Activated T-helper 17 cell treated with anti-CD3 and anti-CD28 coated beads, Interleukin-2, amount 50 U/mL, for 72 hours (primary cell): ENCODE measurements at regions not wholly inside any gene's neighbourhood (a gene's known extent, or its start where the extent isn't known, plus 50 kb on each side); places are given as distances from the start of the nearest gene placed in this dataset.
"Not testable (repeated sequence)": the region's sequence is repeated elsewhere in the genome, so short reads cannot be mapped to it uniquely, and the experiment has no call there.

Experiments
- ATAC-seq: fragments of 150-1000 bp; cut with Tn5 transposase; replicated peaks from 2 replicates; pipeline ENCODE4 v1.10.0; 2021; ENCODE audit warnings: mild to moderate bottlenecking, moderate library complexity
- H3K27ac Mint-ChIP-seq: one replicate; pipeline ENCODE4 v1.8.0; 2022; ENCODE audit warnings: mixed read lengths
- H3K27me3 Mint-ChIP-seq: one replicate; pipeline ENCODE4 v1.8.0; 2022; ENCODE audit warnings: mixed read lengths
- H3K36me3 Mint-ChIP-seq: one replicate; pipeline ENCODE4 v1.8.0; 2022; ENCODE audit warnings: low read depth, mild to moderate bottlenecking, mixed read lengths
- H3K4me1 Mint-ChIP-seq: one replicate; pipeline ENCODE4 v1.8.0; 2022; ENCODE audit warnings: mixed read lengths
- H3K4me3 Mint-ChIP-seq: one replicate; pipeline ENCODE4 v1.8.0; 2022; ENCODE audit warnings: mild to moderate bottlenecking, mixed read lengths
- H3K9me3 Mint-ChIP-seq: one replicate; pipeline ENCODE4 v1.8.0; 2022; ENCODE audit warnings: mixed read lengths

GRCh38 chr21:20236649-20237048, 761.6 kb upstream of the NCAM2 start:
- H3K9me3 Mint-ChIP-seq, result peaks cover 17% of the 10 kb centered on the region
- not testable (repeated sequence) for H3K36me3 Mint-ChIP-seq, H3K4me3 Mint-ChIP-seq, H3K27me3 Mint-ChIP-seq, H3K27ac Mint-ChIP-seq, H3K4me1 Mint-ChIP-seq, ATAC-seq

GRCh38 chr21:20249401-20249800, 748.8 kb upstream of the NCAM2 start:
- no peak overlapping the region for H3K27ac Mint-ChIP-seq

GRCh38 chr21:20250337-20250736, 747.9 kb upstream of the NCAM2 start:
- ATAC-seq, result no peak
- Mint-ChIP-seq H3K9me3 (no peaks in the 10 kb centered on the region), H3K36me3 (no peaks in the 10 kb centered on the region), H3K4me1 (no peaks in the 10 kb centered on the region), H3K27me3 (no peaks in the 10 kb centered on the region), H3K27ac (no peak overlapping the region), H3K4me3 (no peak overlapping the region)

More at GRCh38 chr21:20249401-20249800, 748.8 kb upstream of the NCAM2 start:
- no peaks in the 10 kb centered on the region for H3K27me3 Mint-ChIP-seq
- H3K4me1 Mint-ChIP-seq, result no peaks in the 10 kb centered on the region
- H3K4me3 Mint-ChIP-seq, result no peak overlapping the region
- H3K9me3 Mint-ChIP-seq, result no peaks in the 10 kb centered on the region
- H3K36me3 Mint-ChIP-seq, result no peaks in the 10 kb centered on the region
- no peak for ATAC-seq

GRCh38 chr21:20253261-20253660, 744.9 kb upstream of the NCAM2 start:
- Mint-ChIP-seq H3K9me3 (no peaks in the 10 kb centered on the region), H3K4me1 (no peaks in the 10 kb centered on the region), H3K4me3 (no peak overlapping the region), H3K36me3 (no peaks in the 10 kb centered on the region), H3K27me3 (no peaks in the 10 kb centered on the region), H3K27ac (no peak overlapping the region)
- no peak for ATAC-seq

GRCh38 chr21:20254964-20255363, 743.2 kb upstream of the NCAM2 start:
- Mint-ChIP-seq H3K27ac (no peak overlapping the region), H3K27me3 (no peaks in the 10 kb centered on the region), H3K4me1 (no peaks in the 10 kb centered on the region), H3K36me3 (no peaks in the 10 kb centered on the region), H3K9me3 (peaks cover 5% of the 10 kb centered on the region), H3K4me3 (no peak overlapping the region)
- no peak for ATAC-seq

GRCh38 chr21:20257052-20257740, 741.0 kb upstream of the NCAM2 start:
- Mint-ChIP-seq H3K27me3 (no peaks in the 10 kb centered on the region), H3K9me3 (peaks cover 11% of the 10 kb centered on the region), H3K4me1 (no peaks in the 10 kb centered on the region), H3K36me3 (no peaks in the 10 kb centered on the region), H3K4me3 (no peak overlapping the region), H3K27ac (no peak overlapping the region)
- ATAC-seq, result no peak

- Mint-ChIP-seq H3K36me3 (no peaks in the 10 kb centered on the region), H3K27me3 (no peaks in the 10 kb centered on the region), H3K9me3 (peaks cover 11% of the 10 kb centered on the region), H3K4me3 (no peak overlapping the region), H3K4me1 (no peaks in the 10 kb centered on the region), H3K27ac (no peak overlapping the region)
- ATAC-seq, result no peak
These were observed 739.7 kb upstream of the NCAM2 start for GRCh38 chr21:20258542-20258941.

- ATAC-seq, result no peak
- no peak overlapping the region for H3K27ac Mint-ChIP-seq
- no peaks in the 10 kb centered on the region for H3K4me1 Mint-ChIP-seq
- H3K27me3 Mint-ChIP-seq, result no peaks in the 10 kb centered on the region
- peaks cover 11% of the 10 kb centered on the region for H3K9me3 Mint-ChIP-seq
- H3K4me3 Mint-ChIP-seq, result no peak overlapping the region
- H3K36me3 Mint-ChIP-seq, result no peaks in the 10 kb centered on the region
These were observed 739.0 kb upstream of the NCAM2 start for GRCh38 chr21:20259031-20259867.

- no peaks in the 10 kb centered on the region for H3K4me1 Mint-ChIP-seq
- H3K9me3 Mint-ChIP-seq, result peaks cover 11% of the 10 kb centered on the region
- ATAC-seq, result no peak
- no peak overlapping the region for H3K4me3 Mint-ChIP-seq
- H3K36me3 Mint-ChIP-seq, result no peaks in the 10 kb centered on the region
- H3K27me3 Mint-ChIP-seq, result no peaks in the 10 kb centered on the region
- H3K27ac Mint-ChIP-seq, result no peak overlapping the region
These were observed 738.1 kb upstream of the NCAM2 start for GRCh38 chr21:20260124-20260523.

GRCh38 chr21:20261364-20261763, 736.8 kb upstream of the NCAM2 start:
- no peaks in the 10 kb centered on the region for H3K36me3 Mint-ChIP-seq
- no peak overlapping the region for H3K27ac Mint-ChIP-seq
- H3K27me3 Mint-ChIP-seq, result no peaks in the 10 kb centered on the region
- peaks cover 11% of the 10 kb centered on the region for H3K9me3 Mint-ChIP-seq
- no peak overlapping the region for H3K4me3 Mint-ChIP-seq
- no peak for ATAC-seq
- no peaks in the 10 kb centered on the region for H3K4me1 Mint-ChIP-seq

- Mint-ChIP-seq H3K9me3 (peaks cover 9% of the 10 kb centered on the region), H3K4me3 (no peak overlapping the region), H3K4me1 (no peaks in the 10 kb centered on the region), H3K36me3 (no peaks in the 10 kb centered on the region), H3K27ac (no peak overlapping the region), H3K27me3 (no peaks in the 10 kb centered on the region)
- no peak for ATAC-seq
These were observed 732.3 kb upstream of the NCAM2 start for GRCh38 chr21:20265707-20266440.

- H3K36me3 Mint-ChIP-seq, result no peaks in the 10 kb centered on the region
- H3K4me1 Mint-ChIP-seq, result no peaks in the 10 kb centered on the region
- ATAC-seq, result no peak
- no peak overlapping the region for H3K4me3 Mint-ChIP-seq
- H3K27me3 Mint-ChIP-seq, result no peaks in the 10 kb centered on the region
- H3K27ac Mint-ChIP-seq, result no peak overlapping the region
- peaks cover 6% of the 10 kb centered on the region for H3K9me3 Mint-ChIP-seq
These were observed 731.8 kb upstream of the NCAM2 start for GRCh38 chr21:20266441-20266710.

GRCh38 chr21:20270365-20271055, 727.7 kb upstream of the NCAM2 start:
- Mint-ChIP-seq H3K27ac (no peak overlapping the region), H3K9me3 (peaks cover 17% of the 10 kb centered on the region), H3K36me3 (no peaks in the 10 kb centered on the region), H3K4me3 (no peak overlapping the region), H3K27me3 (no peaks in the 10 kb centered on the region), H3K4me1 (no peaks in the 10 kb centered on the region)
- no peak for ATAC-seq

- H3K9me3 Mint-ChIP-seq, result peaks cover 17% of the 10 kb centered on the region
- H3K36me3 Mint-ChIP-seq, result no peaks in the 10 kb centered on the region
- H3K27me3 Mint-ChIP-seq, result no peaks in the 10 kb centered on the region
- no peak overlapping the region for H3K27ac Mint-ChIP-seq
- no peak for ATAC-seq
- H3K4me3 Mint-ChIP-seq, result no peak overlapping the region
- no peaks in the 10 kb centered on the region for H3K4me1 Mint-ChIP-seq
These were observed 725.3 kb upstream of the NCAM2 start for GRCh38 chr21:20272791-20273362.
